Vagina (tissue), 2 donors: ENCODE measurements at regions not wholly inside any gene's neighbourhood (a gene's known extent, or its start where the extent isn't known, plus 50 kb on each side); places are given as distances from the start of the nearest gene placed in this dataset.

Experiments
- DNase-seq, 2 donors: peaks; one replicate each; pipeline ENCODE4 v3.0.0-alpha.2; 2017; ENCODE audit errors: extremely low spot score in 2 of 2
- H3K27ac ChIP-seq: fragments of 200-600 bp; sonication (generic); one replicate; pipeline ENCODE4 v1.5.1; 2019
- H3K27me3 ChIP-seq: fragments of 200-600 bp; sonication (generic); one replicate; pipeline ENCODE4 v1.5.1; 2019
- H3K36me3 ChIP-seq, 2 donors: fragments of 200-600 bp; sonication (generic); one replicate each; pipeline ENCODE4 v1.5.1; 2017 to 2019
- H3K4me1 ChIP-seq: fragments of 200-600 bp; sonication (generic); one replicate; pipeline ENCODE4 v1.5.1; 2019
- H3K4me3 ChIP-seq, 2 donors: fragments of 200-600 bp; sonication (generic); 1 replicate in 1 of 2; 2 replicates in 1 of 2; pipeline ENCODE4 v1.5.1; 2016 to 2019
- H3K9me3 ChIP-seq: fragments of 200-600 bp; sonication (generic); one replicate; pipeline ENCODE4 v1.5.1; 2019
- CTCF ChIP-seq, 3 experiments: fragments of 450-650 bp in 2 of 3; fragments of 200-600 bp in 1 of 3; sonication (generic) in 1 of 3; IDR thresholded peaks; one replicate each; pipeline ENCODE4 v1.5.1; 2017 to 2019; ENCODE audit warnings: antibody characterized with exemption in 3 of 3, mild to moderate bottlenecking in 2 of 3, moderate library complexity in 2 of 3
- POLR2A ChIP-seq, 2 donors: fragments of 450-650 bp; IDR thresholded peaks; one replicate each; pipeline ENCODE4 v1.6.1; 2017; ENCODE audit warnings: antibody characterized with exemption in 2 of 2, mild to moderate bottlenecking in 2 of 2, moderate library complexity in 2 of 2
- POLR2AphosphoS5 ChIP-seq, 2 donors: sonication (generic); formaldehyde crosslinking; IDR thresholded peaks; one replicate each; pipeline ENCODE4 v1.9.0; 2017; ENCODE audit warnings: antibody characterized with exemption in 2 of 2, mild to moderate bottlenecking in 2 of 2, low read depth in 1 of 2; ENCODE audit not compliant: insufficient read depth in 1 of 2
- intact Hi-C: fragments of 100-400 bp; cut with DNase I; formaldehyde crosslinking; loops from one replicate; pipeline ENCODE4 v1.15.1; 2023

GRCh38 chr5:158436271-158437065 lies 577.5 kb upstream of the CLINT1 start:
- no peaks in the 10 kb centered on the region for H3K36me3 ChIP-seq
- DNase-seq: no peak
- H3K4me3 ChIP-seq: no peak overlapping the region
- H3K4me1 ChIP-seq: peaks cover 5% of the 10 kb centered on the region
- H3K27me3 ChIP-seq: no peaks in the 10 kb centered on the region
- intact Hi-C loops: no loop called here
- no peak overlapping the region for H3K27ac ChIP-seq
- no peaks in the 10 kb centered on the region for H3K9me3 ChIP-seq
- TF ChIP-seq POLR2A (IDR thresholded peaks at IDR 0.05) (no peak), POLR2AphosphoS5 (IDR thresholded peaks at IDR 0.05; ENCODE audit: insufficient read depth in 1 of 2, low read depth in 1 of 2) (no peak), CTCF (IDR thresholded peaks at IDR 0.05) (no peak)

GRCh38 chr5:158435161-158435616 lies 576.2 kb upstream of the CLINT1 start:
- Histone ChIP-seq H3K9me3 (no peaks in the 10 kb centered on the region), H3K36me3 (no peaks in the 10 kb centered on the region), H3K27me3 (no peaks in the 10 kb centered on the region), H3K27ac (no peak overlapping the region), H3K4me1 (peaks cover 15% of the 10 kb centered on the region), H3K4me3 (no peak overlapping the region)
- no peak for DNase-seq
- no peak for TF ChIP-seq POLR2AphosphoS5 (IDR thresholded peaks at IDR 0.05; ENCODE audit: insufficient read depth in 1 of 2, low read depth in 1 of 2)
- TF ChIP-seq POLR2A (IDR thresholded peaks at IDR 0.05): no peak
- no peak for TF ChIP-seq CTCF (IDR thresholded peaks at IDR 0.05)
- intact Hi-C loops: no loop called here

GRCh38 chr5:158434749-158435148 lies 575.8 kb upstream of the CLINT1 start:
- DNase-seq: no peak
- intact Hi-C loops: no loop called here
- H3K9me3 ChIP-seq: no peaks in the 10 kb centered on the region

GRCh38 chr5:158433634-158434033 lies 574.7 kb upstream of the CLINT1 start:
- Histone ChIP-seq H3K36me3 (no peaks in the 10 kb centered on the region), H3K9me3 (no peaks in the 10 kb centered on the region), H3K4me1 (peaks cover 18% of the 10 kb centered on the region), H3K4me3 (no peak overlapping the region), H3K27ac (no peak overlapping the region), H3K27me3 (no peaks in the 10 kb centered on the region)
- intact Hi-C loops: no loop called here
- TF ChIP-seq CTCF (IDR thresholded peaks at IDR 0.05) (no peak), POLR2A (IDR thresholded peaks at IDR 0.05) (no peak), POLR2AphosphoS5 (IDR thresholded peaks at IDR 0.05; ENCODE audit: insufficient read depth in 1 of 2, low read depth in 1 of 2) (no peak)
- DNase-seq: no peak

More at GRCh38 chr5:158434749-158435148, 575.8 kb upstream of the CLINT1 start:
- Histone ChIP-seq H3K36me3 (no peaks in the 10 kb centered on the region), H3K27ac (no peak overlapping the region), H3K4me1 (peaks cover 18% of the 10 kb centered on the region), H3K4me3 (no peak overlapping the region), H3K27me3 (no peaks in the 10 kb centered on the region)
- TF ChIP-seq POLR2AphosphoS5 (IDR thresholded peaks at IDR 0.05; ENCODE audit: insufficient read depth in 1 of 2, low read depth in 1 of 2): no peak
- TF ChIP-seq POLR2A (IDR thresholded peaks at IDR 0.05): no peak
- TF ChIP-seq CTCF (IDR thresholded peaks at IDR 0.05): no peak

GRCh38 chr5:158431369-158432029 lies 572.6 kb upstream of the CLINT1 start:
- no peak for TF ChIP-seq POLR2AphosphoS5 (IDR thresholded peaks at IDR 0.05; ENCODE audit: insufficient read depth in 1 of 2, low read depth in 1 of 2)
- no peak for TF ChIP-seq POLR2A (IDR thresholded peaks at IDR 0.05)
- no peak for TF ChIP-seq CTCF (IDR thresholded peaks at IDR 0.05)
- no peak overlapping the region for H3K4me3 ChIP-seq
- H3K9me3 ChIP-seq: no peaks in the 10 kb centered on the region
- peak overlapping the region; percentile 44 for H3K27ac ChIP-seq
- H3K4me1 ChIP-seq: peaks cover 18% of the 10 kb centered on the region
- intact Hi-C loops: no loop called here
- no peak for DNase-seq
- no peaks in the 10 kb centered on the region for H3K27me3 ChIP-seq
- no peaks in the 10 kb centered on the region for H3K36me3 ChIP-seq
